ENCODE measurements at regions not wholly inside any gene's neighbourhood (a gene's known extent, or its start where the extent isn't known, plus 50 kb on each side); places are given as distances from the start of the nearest gene placed in this dataset.
A peak's percentile ranks its signal among the peaks of the same experiment; 100 is the strongest.

DNA sequence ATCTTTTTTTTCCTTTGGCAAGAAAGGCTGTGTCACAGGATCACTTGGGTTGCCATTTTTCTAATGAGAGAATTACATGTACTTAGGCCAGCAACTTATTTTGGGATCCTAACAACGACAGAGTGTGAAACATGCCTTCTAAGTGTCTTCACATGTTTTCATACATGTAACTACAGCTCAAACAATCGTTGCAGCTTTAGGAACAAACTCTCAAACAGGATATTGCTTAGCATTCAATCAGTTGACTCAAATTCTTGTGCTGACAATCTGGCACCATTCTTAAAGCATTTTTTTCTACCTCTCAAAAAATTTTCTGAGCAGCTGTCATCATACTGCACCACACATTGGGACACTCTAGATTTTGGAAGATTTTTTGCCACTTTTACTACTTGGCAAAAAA, 435.5 kb downstream of the HINT1 start:
- no peak for DNase-seq (ENCODE audit: low read depth)

DNA sequence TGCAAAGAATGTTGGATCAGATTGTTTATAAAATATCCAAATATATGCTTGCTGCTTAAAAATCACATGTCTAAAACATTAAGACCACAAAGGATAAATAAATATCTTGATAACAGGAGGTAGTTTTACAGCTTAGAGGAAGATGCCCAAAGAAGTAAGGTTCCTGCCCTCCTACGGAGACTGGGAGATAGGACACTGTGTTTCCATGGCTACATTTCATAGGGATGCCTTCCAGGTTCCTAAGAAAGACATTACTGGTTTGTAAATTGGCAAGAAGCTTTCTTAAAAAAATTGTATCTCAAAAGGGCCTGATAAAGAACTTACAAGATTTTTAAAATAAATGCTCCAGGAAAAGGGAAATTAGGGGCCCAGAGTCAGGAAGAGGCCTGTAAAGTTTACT, 437.2 kb downstream of the HINT1 start:
- no peak for DNase-seq (ENCODE audit: low read depth)

- DNase-seq (ENCODE audit: low read depth), result no peak
Observed at GRCh38 chr5:130724658-130725057, 440.4 kb downstream of the HINT1 start.

GRCh38 chr5:130720355-130720754, 444.7 kb downstream of the HINT1 start:
- DNase-seq (ENCODE audit: low read depth), result peak; percentile 65

DNA sequence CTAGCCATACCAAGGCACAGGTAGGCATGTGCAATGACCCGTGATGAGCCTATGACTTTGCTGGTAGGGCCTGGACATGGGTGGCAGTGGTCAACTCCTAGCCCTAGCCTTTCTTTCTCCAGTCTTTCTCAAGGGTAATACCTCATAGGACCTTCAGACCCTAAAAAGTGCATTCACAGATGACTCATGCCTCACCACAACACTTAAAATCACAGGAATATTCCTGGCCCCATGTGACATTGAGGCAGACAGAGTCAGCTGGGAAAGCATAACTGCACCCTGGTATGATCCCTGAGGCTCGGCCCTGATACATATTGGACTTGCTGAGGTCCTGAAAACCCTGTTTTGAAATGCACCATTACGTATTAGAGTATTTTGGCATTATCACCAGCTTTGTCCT, 449.5 kb downstream of the HINT1 start:
- DNase-seq (ENCODE audit: low read depth), result peak; percentile 68

GRCh38 chr5:130714200-130714599, 450.9 kb downstream of the HINT1 start:
- DNase-seq (ENCODE audit: low read depth), result no peak

GRCh38 chr5:130712324-130712723, 452.7 kb downstream of the HINT1 start:
- no peak for DNase-seq (ENCODE audit: low read depth)

GRCh38 chr5:130710596-130710995, 454.5 kb downstream of the HINT1 start:
- DNase-seq (ENCODE audit: low read depth), result peak; percentile 31

DNA sequence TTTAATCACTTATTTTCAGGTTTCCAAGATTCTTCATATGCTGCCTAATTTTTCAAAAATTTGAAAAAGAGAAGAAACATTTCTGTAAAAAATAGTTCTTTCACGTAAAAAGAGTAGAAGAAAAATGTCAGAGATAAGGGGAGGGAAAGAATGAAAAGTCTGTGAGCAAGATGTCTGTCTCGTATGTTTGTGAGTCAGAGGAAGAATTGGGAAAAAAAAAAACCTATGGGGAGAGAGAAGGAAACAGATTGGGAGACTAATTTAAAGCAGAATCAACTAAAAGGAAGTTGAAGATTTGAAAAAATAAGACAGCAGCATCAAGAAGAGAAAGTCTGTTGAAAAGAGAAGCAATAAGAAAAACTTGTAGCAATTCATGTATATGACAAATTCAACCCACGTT, 456.3 kb downstream of the HINT1 start:
- peak; percentile 15 for DNase-seq (ENCODE audit: low read depth)

DNA sequence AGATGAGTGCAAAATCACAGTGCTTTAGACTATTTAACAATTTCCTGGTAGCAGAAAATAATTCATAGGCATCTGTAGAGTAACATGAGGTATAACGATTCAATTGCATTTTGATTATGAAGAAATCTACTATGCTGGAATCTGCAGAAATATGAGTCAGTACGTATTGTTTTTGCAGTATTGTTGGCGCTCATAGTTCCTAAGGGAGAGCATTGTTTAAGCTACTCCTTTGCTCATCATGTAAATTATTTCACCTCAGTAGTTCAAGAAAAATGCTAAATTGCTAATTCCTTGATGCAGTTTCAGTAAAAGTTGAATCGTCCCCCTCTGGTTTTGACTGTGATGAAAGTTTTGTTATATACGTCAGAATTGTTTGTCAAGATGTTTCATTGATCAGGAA, 458.4 kb downstream of the HINT1 start:
- no peak for DNase-seq (ENCODE audit: low read depth)

GRCh38 chr5:130705368-130705767, 459.7 kb downstream of the HINT1 start:
- DNase-seq (ENCODE audit: low read depth), result no peak

DNA sequence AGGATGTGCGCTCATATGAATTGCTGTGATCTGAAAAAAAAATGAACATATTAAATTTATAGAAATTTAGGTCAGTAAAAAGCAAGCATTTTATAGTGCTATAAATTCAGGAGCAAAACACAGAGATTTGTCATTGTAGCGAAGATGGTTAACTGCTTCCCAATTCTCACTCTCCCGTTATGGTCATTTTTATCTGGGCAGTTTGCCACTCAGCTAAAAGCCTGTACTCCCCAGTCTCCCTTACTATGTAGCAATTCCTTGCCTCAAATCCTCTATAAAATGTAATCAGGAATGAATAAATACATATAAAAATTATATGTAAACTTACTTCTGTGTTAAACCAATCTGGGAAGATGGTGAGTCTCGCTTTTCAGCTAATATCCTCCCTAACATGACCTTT, 471.5 kb downstream of the HINT1 start:
- no peak for DNase-seq (ENCODE audit: low read depth)

- peak; percentile 74 for DNase-seq (ENCODE audit: low read depth)
Observed at GRCh38 chr5:130692770-130693169, 472.3 kb downstream of the HINT1 start.

DNA sequence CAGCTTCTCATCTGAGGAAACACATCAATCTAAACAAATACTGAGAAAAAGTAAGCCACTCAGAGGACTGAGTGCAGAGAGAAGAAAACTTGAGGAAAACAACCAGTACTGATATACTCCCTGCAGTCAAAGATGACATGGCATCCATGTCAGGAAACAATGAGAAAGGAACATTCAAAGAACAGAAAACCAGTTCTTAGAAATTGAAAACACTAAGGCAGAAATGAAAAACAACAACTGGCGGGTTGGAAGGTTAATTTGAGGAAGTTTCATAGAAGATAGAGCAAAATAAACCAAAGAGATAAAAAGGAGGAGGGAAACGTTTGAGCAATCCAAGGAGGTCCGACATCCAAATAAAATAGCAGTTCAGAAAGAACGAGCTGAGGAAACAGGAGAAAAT, 475.2 kb downstream of the HINT1 start:
- no peak for DNase-seq (ENCODE audit: low read depth)

GRCh38 chr5:130687085-130687733, 477.8 kb downstream of the HINT1 start:
- DNase-seq (ENCODE audit: low read depth), result no peak

DNA sequence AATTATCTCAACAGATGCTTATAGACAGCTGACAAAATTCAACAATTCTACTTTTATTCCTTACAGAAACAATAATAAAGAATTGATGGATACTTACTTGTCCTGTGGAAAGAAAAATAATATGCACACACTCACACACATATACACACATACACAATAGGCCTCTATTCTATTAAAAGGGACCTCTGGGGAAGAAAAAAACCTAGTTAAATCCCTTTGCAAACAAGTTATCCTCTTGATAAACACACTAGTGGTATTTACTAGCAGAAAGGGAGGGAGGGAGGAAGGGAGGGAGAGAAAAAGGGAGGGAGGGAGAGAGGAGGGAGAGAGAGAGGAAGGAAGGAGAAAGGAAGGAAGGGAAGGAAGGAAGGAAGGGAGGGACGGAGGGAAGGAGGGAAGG, 486.4 kb downstream of the HINT1 start:
- DNase-seq (ENCODE audit: low read depth), result no peak

- DNase-seq (ENCODE audit: low read depth), result no peak
Observed at GRCh38 chr5:130666462-130666861, 498.6 kb downstream of the HINT1 start.

DNA sequence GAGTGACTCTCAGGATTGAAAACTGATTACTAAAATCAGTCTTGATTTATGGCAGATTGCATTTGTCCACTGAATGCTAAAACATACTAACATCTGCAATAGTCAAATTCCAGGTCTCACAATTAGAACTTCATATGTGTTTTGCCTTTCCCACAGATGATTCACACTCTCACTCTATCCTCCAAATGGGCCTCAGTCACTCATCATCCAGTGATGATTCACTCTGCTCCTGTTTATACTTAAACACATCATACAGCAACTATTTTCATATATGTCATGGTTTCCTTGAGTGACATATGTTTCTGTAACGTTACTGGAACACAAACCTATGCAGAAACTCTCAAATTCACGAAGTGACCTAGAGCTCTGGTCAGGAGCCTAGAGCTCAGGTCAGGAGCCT, 512.9 kb downstream of the HINT1 start:
- peak; percentile 82 for DNase-seq (ENCODE audit: low read depth)

- no peak for DNase-seq (ENCODE audit: low read depth)
Observed at GRCh38 chr5:130651440-130651839, 513.6 kb downstream of the HINT1 start.

GRCh38 chr5:130643321-130643720, 521.7 kb downstream of the HINT1 start:
- DNase-seq (ENCODE audit: low read depth), result no peak

- DNase-seq (ENCODE audit: low read depth), result no peak
Observed at GRCh38 chr5:130642461-130642860, 522.6 kb downstream of the HINT1 start.

- no peak for DNase-seq (ENCODE audit: low read depth)
Observed at GRCh38 chr5:130627145-130627544, 537.9 kb downstream of the HINT1 start.

GRCh38 chr5:130624805-130625204, 540.3 kb downstream of the HINT1 start:
- no peak for DNase-seq (ENCODE audit: low read depth)

DNA sequence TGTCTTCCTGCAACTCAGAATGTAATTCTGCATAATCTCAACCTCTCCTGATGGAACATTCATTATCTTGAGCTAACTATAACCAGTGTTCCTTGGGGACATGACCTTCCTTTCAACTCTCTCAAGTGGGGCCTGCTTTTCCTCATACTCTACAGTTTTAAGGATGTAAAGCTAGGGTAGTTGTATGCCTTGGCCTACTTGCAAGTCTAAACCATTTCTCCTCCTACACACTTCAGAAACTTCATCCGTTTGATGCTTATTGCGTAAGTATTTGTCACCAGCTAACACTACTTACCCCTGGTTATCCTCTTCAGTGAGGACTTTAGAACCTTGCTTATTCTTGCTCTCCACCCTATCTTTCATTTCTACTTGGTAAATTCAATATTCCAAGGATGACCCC, 548.9 kb downstream of the HINT1 start:
- no peak for DNase-seq (ENCODE audit: low read depth)
